Subcutaneous abdominal adipose tissue (tissue), 5 donors: ENCODE measurements at regions not wholly inside any gene's neighbourhood (a gene's known extent, or its start where the extent isn't known, plus 50 kb on each side); places are given as distances from the start of the nearest gene placed in this dataset.
A peak's percentile ranks its signal among the peaks of the same experiment; 100 is the strongest.

Experiments
- H3K27ac ChIP-seq: one replicate; pipeline ENCODE4 v1.7.0; 2013; ENCODE audit warnings: low read depth, mild to moderate bottlenecking, inconsistent platforms, low read length, moderate library complexity
- H3K27me3 ChIP-seq, 5 donors: one replicate each; pipeline ENCODE4 v1.7.0; 2013; ENCODE audit warnings: low read length in 5 of 5, inconsistent platforms in 1 of 5; ENCODE audit not compliant: control insufficient read depth in 5 of 5, insufficient read depth in 4 of 5
- H3K36me3 ChIP-seq, 5 donors: one replicate each; pipeline ENCODE4 v1.7.0; 2013; ENCODE audit warnings: low read length in 5 of 5; ENCODE audit not compliant: control insufficient read depth in 5 of 5, insufficient read depth in 5 of 5
- H3K4me1 ChIP-seq, 5 donors: one replicate each; pipeline ENCODE4 v1.7.0; 2013; ENCODE audit warnings: low read length in 5 of 5, mild to moderate bottlenecking in 3 of 5, moderate library complexity in 1 of 5; ENCODE audit not compliant: control insufficient read depth in 5 of 5, insufficient read depth in 5 of 5
- H3K4me3 ChIP-seq, 5 donors: one replicate each; pipeline ENCODE4 v1.7.0; 2013; ENCODE audit warnings: low read length in 5 of 5, low read depth in 1 of 5
- H3K9ac ChIP-seq, 5 donors: one replicate each; pipeline ENCODE4 v1.7.0; 2013; ENCODE audit warnings: low read length in 5 of 5, mild to moderate bottlenecking in 4 of 5, moderate library complexity in 3 of 5
- H3K9me3 ChIP-seq, 5 donors: one replicate each; pipeline ENCODE4 v1.7.0; 2013; ENCODE audit warnings: low read length in 5 of 5; ENCODE audit not compliant: control insufficient read depth in 5 of 5
- donor health status: healthy.
- donor health status: healthy.
- donor health status: healthy.
- donor health status: healthy.
- donor health status: healthy.

- Histone ChIP-seq H3K9me3 (no peaks in the 10 kb centered on the region), H3K27ac (no peak overlapping the region), H3K27me3 (peaks cover 0 to 4% (median 0%) of the 10 kb centered on the region in 5 donors), H3K4me3 (peak overlapping the region in 1 of 5 donors; percentile 19), H3K9ac (no peak overlapping the region), H3K36me3 (no peaks in the 10 kb centered on the region), H3K4me1 (peaks cover 0 to 8% (median 0%) of the 10 kb centered on the region in 5 donors)
These were observed 458.6 kb downstream of the FBXO15 start for GRCh38 chr18:73688851-73689711.

GRCh38 chr18:73688161-73688560 lies 459.5 kb downstream of the FBXO15 start:
- no peak overlapping the region for H3K27ac ChIP-seq

GRCh38 chr18:73684647-73685046 lies 463.0 kb downstream of the FBXO15 start:
- no peaks in the 10 kb centered on the region for H3K36me3 ChIP-seq
- no peak overlapping the region for H3K9ac ChIP-seq
- no peaks in the 10 kb centered on the region for H3K9me3 ChIP-seq
- peaks cover 0 to 3% (median 0%) of the 10 kb centered on the region in 5 donors for H3K27me3 ChIP-seq
- peaks cover 0 to 4% (median 0%) of the 10 kb centered on the region in 5 donors for H3K4me1 ChIP-seq
- no peak overlapping the region for H3K4me3 ChIP-seq
- no peak overlapping the region for H3K27ac ChIP-seq

More at GRCh38 chr18:73688161-73688560, 459.5 kb downstream of the FBXO15 start:
- Histone ChIP-seq H3K9me3 (no peaks in the 10 kb centered on the region), H3K4me1 (peaks cover 0 to 8% (median 0%) of the 10 kb centered on the region in 5 donors), H3K27me3 (peaks cover 0 to 4% (median 0%) of the 10 kb centered on the region in 5 donors), H3K36me3 (no peaks in the 10 kb centered on the region), H3K9ac (no peak overlapping the region), H3K4me3 (no peak overlapping the region)

- Histone ChIP-seq H3K27ac (no peak overlapping the region), H3K4me3 (no peak overlapping the region), H3K27me3 (no peaks in the 10 kb centered on the region), H3K9me3 (no peaks in the 10 kb centered on the region), H3K4me1 (no peaks in the 10 kb centered on the region), H3K9ac (no peak overlapping the region), H3K36me3 (no peaks in the 10 kb centered on the region)
These were observed 464.0 kb downstream of the FBXO15 start for GRCh38 chr18:73683409-73684238.

- H3K36me3 ChIP-seq: no peaks in the 10 kb centered on the region
- no peak overlapping the region for H3K9ac ChIP-seq
- no peaks in the 10 kb centered on the region for H3K9me3 ChIP-seq
- H3K27ac ChIP-seq: no peak overlapping the region
- no peak overlapping the region for H3K4me3 ChIP-seq
- H3K27me3 ChIP-seq: no peaks in the 10 kb centered on the region
- no peaks in the 10 kb centered on the region for H3K4me1 ChIP-seq
These were observed 465.7 kb downstream of the FBXO15 start for GRCh38 chr18:73681912-73682311.

GRCh38 chr18:73681398-73681797 lies 466.2 kb downstream of the FBXO15 start:
- Histone ChIP-seq H3K4me3 (no peak overlapping the region), H3K9ac (no peak overlapping the region), H3K4me1 (no peaks in the 10 kb centered on the region), H3K36me3 (no peaks in the 10 kb centered on the region), H3K27ac (no peak overlapping the region), H3K9me3 (no peaks in the 10 kb centered on the region), H3K27me3 (no peaks in the 10 kb centered on the region)

- Histone ChIP-seq H3K4me1 (no peaks in the 10 kb centered on the region), H3K4me3 (no peak overlapping the region), H3K36me3 (no peaks in the 10 kb centered on the region), H3K27me3 (no peaks in the 10 kb centered on the region), H3K9ac (no peak overlapping the region), H3K9me3 (no peaks in the 10 kb centered on the region), H3K27ac (no peak overlapping the region)
These were observed 467.5 kb downstream of the FBXO15 start for GRCh38 chr18:73679941-73680712.

GRCh38 chr18:73677450-73677849 lies 470.2 kb downstream of the FBXO15 start:
- Histone ChIP-seq H3K36me3 (no peaks in the 10 kb centered on the region), H3K9ac (no peak overlapping the region), H3K27ac (no peak overlapping the region), H3K4me3 (no peak overlapping the region), H3K4me1 (no peaks in the 10 kb centered on the region), H3K9me3 (no peaks in the 10 kb centered on the region), H3K27me3 (no peaks in the 10 kb centered on the region)

- no peaks in the 10 kb centered on the region for H3K36me3 ChIP-seq
- no peak overlapping the region for H3K4me3 ChIP-seq
- H3K9me3 ChIP-seq: no peaks in the 10 kb centered on the region
- no peaks in the 10 kb centered on the region for H3K4me1 ChIP-seq
- no peak overlapping the region for H3K27ac ChIP-seq
- H3K9ac ChIP-seq: no peak overlapping the region
- no peaks in the 10 kb centered on the region for H3K27me3 ChIP-seq
These were observed 473.3 kb downstream of the FBXO15 start for GRCh38 chr18:73674125-73674865.
